Activated CD4-positive, alpha-beta T cell treated with anti-CD3 and anti-CD28 coated beads, Interleukin-2, amount 50 U/mL, for 16 hours (primary cell): ENCODE measurements at regions not wholly inside any gene's neighbourhood (a gene's known extent, or its start where the extent isn't known, plus 50 kb on each side); places are given as distances from the start of the nearest gene placed in this dataset.

ENCODE experiments used
- DNase-seq: peaks from one replicate; pipeline ENCODE4 v3.0.0-alpha.2; 2020

GRCh38 chr5:5665225-5666075 lies 243.0 kb downstream of the ICE1 start:
- no peak for DNase-seq

GRCh38 chr5:5658889-5659465 lies 236.5 kb downstream of the ICE1 start:
- no peak for DNase-seq

- DNase-seq: no peak
These were observed 235.7 kb downstream of the ICE1 start for GRCh38 chr5:5658226-5658625.

GRCh38 chr5:5652181-5652580 lies 229.7 kb downstream of the ICE1 start:
- no peak for DNase-seq

GRCh38 chr5:5650949-5651348 lies 228.5 kb downstream of the ICE1 start:
- no peak for DNase-seq

GRCh38 chr5:5650242-5650641 lies 227.8 kb downstream of the ICE1 start:
- no peak for DNase-seq

GRCh38 chr5:5649641-5650040 lies 227.2 kb downstream of the ICE1 start:
- DNase-seq: no peak

GRCh38 chr5:5648694-5649093 lies 226.2 kb downstream of the ICE1 start:
- DNase-seq: no peak

GRCh38 chr5:5645891-5646290 lies 223.4 kb downstream of the ICE1 start:
- no peak for DNase-seq

GRCh38 chr5:5645198-5645597 lies 222.7 kb downstream of the ICE1 start:
- DNase-seq: no peak

- no peak for DNase-seq
These were observed 221.8 kb downstream of the ICE1 start for GRCh38 chr5:5644249-5644648.

GRCh38 chr5:5643481-5643880 lies 221.0 kb downstream of the ICE1 start:
- DNase-seq: no peak

- DNase-seq: no peak
These were observed 215.7 kb downstream of the ICE1 start for GRCh38 chr5:5638211-5638610.

GRCh38 chr5:5637173-5637572 lies 214.7 kb downstream of the ICE1 start:
- no peak for DNase-seq

GRCh38 chr5:5634817-5635216 lies 212.3 kb downstream of the ICE1 start:
- DNase-seq: no peak

- no peak for DNase-seq
These were observed 211.1 kb downstream of the ICE1 start for GRCh38 chr5:5633579-5633978.

- no peak for DNase-seq
These were observed 210.2 kb downstream of the ICE1 start for GRCh38 chr5:5632678-5633077.

GRCh38 chr5:5629607-5629978 lies 207.1 kb downstream of the ICE1 start:
- DNase-seq: no peak

- DNase-seq: no peak
These were observed 206.6 kb downstream of the ICE1 start for GRCh38 chr5:5628866-5629606.

- no peak for DNase-seq
These were observed 203.9 kb downstream of the ICE1 start for GRCh38 chr5:5626412-5626811.

- no peak for DNase-seq
These were observed 203.0 kb downstream of the ICE1 start for GRCh38 chr5:5625491-5625890.

- no peak for DNase-seq
These were observed 200.9 kb downstream of the ICE1 start for GRCh38 chr5:5623397-5623796.

GRCh38 chr5:5622806-5623205 lies 200.3 kb downstream of the ICE1 start:
- no peak for DNase-seq

GRCh38 chr5:5619546-5619945 lies 197.1 kb downstream of the ICE1 start:
- DNase-seq: no peak
